Peyer's patch (tissue), 4 donors: ENCODE measurements at regions not wholly inside any gene's neighbourhood (a gene's known extent, or its start where the extent isn't known, plus 50 kb on each side); places are given as distances from the start of the nearest gene placed in this dataset.

ENCODE experiments used
- CTCF ChIP-seq, 6 experiments: fragments of 450-650 bp in 4 of 6; fragments of 200-600 bp in 2 of 6; sonication (generic) in 1 of 6; IDR thresholded peaks; one replicate each; pipeline ENCODE4 v1.5.1; 2017 to 2019; ENCODE audit warnings: antibody characterized with exemption in 6 of 6, mild to moderate bottlenecking in 3 of 6, moderate library complexity in 1 of 6
- POLR2A ChIP-seq, 2 donors: fragments of 450-650 bp; IDR thresholded peaks; one replicate each; pipeline ENCODE4 v1.5.1; 2017; ENCODE audit warnings: antibody characterized with exemption in 2 of 2, mild to moderate bottlenecking in 2 of 2, moderate library complexity in 2 of 2

GRCh38 chr3:8421267-8421666, 80.4 kb upstream of the LMCD1 start:
- TF ChIP-seq CTCF (IDR thresholded peaks at IDR 0.05): no peak
- TF ChIP-seq POLR2A (IDR thresholded peaks at IDR 0.05): no peak
